OCI-M1 (cell line): ENCODE measurements at regions not wholly inside any gene's neighbourhood (a gene's known extent, or its start where the extent isn't known, plus 50 kb on each side); places are given as distances from the start of the nearest gene placed in this dataset.

ENCODE experiments used
- DNase-seq: peaks from one replicate; lab custom pipeline; 2025; lab: John Stamatoyannopoulos, UW

DNA sequence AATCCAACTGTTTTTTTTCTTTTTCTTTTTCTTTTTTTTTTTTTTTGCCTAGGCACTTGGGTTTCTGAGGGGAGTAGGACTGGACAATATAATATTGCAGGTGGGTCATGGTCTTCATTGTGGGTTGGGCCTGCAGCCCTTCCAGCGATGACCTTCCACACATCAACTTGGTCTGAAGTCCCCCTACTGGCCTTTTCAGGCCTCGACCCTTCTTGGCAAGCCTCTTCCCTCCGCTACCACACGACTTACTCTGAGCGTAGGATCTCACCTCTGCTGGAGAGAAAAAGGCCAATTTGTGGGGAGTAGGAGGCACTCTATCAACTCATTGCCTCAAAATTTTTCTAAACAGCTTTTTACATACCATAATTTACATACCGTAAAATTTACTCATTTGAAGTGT is 51.1 kb upstream of the GRIK3 start:
- DNase-seq: no peak

DNA sequence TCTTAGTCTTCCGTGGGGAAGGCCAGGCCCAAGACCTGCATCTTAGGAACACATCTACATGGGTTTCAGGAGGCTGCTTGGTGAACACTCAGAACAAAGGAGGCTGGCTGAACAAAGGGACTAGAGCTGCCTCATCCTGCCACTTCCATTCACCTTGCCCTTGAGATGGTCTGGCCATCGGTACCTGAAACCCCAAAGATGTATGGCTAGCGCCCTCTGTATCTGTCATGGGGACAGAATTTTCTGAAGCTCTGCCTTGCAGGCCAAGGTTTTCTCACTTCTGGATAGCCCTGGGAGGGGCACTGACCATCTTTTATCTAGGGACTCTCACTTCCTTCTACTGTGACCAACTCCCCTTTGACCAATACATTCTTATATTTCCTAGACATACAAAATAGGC is 55.4 kb upstream of the GRIK3 start:
- no peak for DNase-seq

DNA sequence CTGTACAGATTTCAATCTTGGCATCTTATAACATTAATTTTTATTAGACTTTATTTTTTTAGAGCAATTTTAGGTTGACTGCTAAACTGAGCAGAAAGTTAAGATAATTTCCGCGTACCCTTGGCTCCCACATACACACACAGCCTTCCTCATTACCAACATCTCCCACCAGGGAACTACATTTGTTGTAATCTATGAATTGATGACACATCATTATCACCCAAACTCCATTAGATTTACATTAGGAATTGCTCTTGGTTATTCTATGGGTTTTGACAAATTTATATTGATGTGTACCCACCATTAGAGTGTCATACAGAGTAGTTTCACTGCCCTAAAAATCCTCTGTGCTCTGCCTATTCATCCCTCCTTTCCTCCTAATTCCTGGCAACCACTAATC is 56.4 kb upstream of the GRIK3 start:
- no peak for DNase-seq

DNA sequence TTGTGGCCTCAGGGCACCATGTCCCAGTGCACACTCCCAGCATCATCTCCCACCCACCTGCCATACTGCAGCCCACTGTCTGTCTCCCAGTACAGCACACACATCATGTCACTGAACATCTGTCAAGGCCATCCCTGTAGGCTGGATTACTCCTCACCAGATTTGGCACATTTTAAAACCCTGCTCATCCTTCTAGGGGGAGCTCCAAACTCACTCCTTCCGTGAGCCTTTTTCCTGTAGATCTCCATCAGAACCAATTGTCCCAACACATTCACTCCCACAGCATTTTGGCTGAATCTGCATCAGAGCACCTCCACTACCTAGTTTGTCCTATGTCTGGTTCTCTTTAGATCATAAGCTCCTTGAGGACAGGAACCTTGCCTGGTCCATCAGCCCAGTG is 58.6 kb upstream of the GRIK3 start:
- DNase-seq: no peak

DNA sequence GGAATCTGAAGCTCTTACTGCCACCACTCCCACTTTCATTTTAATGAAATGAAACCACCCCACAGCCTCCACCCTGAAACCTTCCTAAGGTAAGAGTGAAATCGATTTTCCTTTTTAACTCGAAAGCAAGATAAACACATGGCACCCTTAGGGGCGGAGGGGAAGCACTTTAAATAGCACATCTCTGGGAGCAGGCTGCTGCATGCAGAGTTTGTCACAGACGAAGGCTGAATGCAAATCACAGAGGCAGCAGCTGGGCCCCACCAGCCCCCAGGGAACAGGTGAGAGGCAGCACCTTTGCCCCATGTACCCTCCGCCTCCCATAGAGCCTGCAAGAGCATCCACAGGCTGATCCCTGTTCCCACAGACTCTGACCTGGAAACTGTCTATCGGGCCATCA is 60.0 kb upstream of the GRIK3 start:
- no peak for DNase-seq

DNA sequence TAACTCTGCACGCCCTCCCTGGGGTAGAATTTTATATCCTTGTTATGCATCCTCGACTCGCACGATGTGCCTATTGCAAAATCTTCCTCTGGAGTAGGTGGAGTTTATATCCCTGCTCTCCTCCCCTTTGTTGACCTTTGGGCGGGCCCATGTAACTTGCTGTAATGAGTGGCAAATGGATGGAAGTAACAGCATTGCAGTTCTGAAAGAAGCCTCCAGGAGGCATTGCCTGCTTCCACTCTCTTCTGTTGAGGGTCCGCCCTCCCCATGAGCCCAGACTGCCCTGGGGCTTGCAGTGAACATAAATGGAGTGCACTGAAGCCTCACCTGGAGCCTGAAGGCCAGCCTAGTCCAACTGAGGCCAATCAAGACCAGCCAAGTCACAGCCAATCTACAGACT is 62.2 kb upstream of the GRIK3 start:
- DNase-seq: peak; percentile 15

DNA sequence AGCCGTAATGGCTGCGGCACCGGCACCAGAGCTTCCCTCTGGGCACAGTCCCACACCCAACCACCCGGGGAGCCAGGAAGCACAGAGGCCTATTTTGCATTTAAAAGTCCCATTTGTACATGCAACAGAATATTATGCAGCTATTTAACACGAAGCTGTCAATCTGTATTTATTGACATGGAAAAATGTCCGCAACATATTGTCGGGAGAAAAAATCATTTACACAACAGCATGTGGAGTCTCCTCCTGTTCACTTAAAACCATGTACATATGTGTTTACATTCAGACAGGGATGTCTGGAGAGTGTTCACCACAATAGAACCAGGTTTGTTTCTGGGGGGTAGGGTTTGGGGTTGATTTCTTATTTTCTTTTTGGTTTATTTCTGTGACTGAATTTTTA is 63.4 kb upstream of the GRIK3 start:
- no peak for DNase-seq

DNA sequence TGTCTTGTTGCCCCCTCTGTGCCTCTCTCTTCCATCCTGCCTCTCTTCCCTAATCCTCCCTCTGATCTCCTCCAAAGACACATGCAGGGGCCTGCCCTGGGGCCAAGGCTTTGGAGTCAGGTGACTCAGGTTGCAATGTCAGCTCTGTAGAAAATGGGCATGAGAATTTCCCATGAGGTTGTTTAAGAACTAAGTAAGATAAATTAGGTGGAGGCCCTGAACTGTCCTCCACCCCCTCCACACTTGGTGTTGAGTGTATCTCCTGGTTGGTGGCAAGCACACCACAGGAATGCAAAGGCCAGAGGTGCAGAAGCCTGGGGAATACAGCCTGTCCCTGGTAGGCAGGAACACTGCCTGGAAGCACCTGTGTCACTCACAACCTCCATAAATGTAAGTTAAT is 63.9 kb upstream of the GRIK3 start:
- DNase-seq: no peak

DNA sequence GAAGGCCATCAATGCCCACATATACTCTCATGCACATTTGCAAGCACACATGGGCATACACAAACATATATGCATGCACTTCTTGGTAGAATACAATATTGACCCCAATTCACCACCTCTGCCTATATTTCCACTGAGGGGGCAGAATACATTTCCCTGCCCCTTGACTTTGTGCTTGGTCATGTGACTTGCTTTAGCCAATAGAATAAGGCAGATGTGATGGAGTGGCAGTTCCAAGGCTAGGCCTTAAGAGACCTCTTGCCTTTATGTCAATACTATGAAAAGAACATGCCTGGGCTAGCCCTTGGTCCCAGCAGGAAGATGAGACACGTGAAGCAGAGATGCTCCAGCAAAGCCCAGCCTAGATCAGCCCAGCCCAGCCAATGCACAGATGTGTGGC is 66.0 kb upstream of the GRIK3 start:
- no peak for DNase-seq

DNA sequence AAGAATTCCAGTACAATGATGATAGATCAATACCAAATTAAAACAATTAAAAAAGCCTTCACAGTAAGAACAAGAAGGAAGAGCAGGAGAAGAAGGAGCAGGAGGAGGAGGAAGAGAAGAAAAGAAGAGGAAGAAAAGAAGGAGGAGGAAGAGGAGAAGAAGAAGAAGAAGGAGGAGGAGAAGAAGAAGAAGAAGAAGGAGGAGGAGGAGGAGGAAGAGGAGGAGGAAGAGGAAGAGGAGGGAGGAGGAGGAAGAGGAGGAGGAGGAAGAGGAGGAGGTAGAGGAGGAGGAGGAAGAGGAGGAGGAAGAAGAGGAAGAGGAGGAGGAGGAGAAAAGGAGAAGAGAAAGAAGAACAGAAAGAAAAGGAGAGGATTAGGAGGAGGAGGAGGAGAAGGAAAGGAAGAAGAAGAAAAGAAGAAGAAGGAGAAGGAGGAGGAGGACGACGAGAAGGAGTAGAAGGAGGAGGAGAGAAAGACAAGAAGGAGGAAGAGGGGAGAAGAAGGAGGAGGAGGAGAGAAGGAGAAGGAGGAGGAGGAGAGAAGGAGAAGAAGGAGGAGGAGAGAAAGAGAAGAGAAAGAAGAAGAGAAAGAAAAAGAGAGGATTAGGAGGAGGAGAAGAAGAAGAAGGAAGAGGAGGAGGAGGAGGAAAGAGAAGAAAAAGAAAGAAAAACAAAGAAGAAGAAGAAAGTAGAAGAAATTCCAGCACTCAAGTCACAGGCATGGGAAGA is 68.5 kb upstream of the GRIK3 start:
- DNase-seq: no peak

DNA sequence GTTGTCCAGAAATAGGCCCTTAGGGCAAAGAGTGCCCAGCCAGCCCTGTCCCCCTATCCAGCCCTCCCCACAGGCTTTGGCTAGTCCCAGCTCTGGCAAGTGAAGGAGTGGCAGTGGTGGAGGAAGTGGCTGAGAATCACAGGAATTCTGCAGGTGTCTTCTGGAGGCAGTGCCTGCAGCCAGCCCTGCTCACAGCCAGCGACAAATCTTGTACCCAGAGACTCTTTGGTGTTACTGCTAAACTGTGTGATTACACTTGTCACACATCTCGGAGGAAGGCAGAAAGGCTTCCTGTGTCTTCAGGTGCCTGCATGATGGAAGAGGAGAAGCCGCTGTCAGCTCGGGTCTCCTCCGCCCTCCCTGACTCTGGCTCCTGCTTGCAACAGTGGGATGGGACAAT is 71.6 kb upstream of the GRIK3 start:
- no peak for DNase-seq

DNA sequence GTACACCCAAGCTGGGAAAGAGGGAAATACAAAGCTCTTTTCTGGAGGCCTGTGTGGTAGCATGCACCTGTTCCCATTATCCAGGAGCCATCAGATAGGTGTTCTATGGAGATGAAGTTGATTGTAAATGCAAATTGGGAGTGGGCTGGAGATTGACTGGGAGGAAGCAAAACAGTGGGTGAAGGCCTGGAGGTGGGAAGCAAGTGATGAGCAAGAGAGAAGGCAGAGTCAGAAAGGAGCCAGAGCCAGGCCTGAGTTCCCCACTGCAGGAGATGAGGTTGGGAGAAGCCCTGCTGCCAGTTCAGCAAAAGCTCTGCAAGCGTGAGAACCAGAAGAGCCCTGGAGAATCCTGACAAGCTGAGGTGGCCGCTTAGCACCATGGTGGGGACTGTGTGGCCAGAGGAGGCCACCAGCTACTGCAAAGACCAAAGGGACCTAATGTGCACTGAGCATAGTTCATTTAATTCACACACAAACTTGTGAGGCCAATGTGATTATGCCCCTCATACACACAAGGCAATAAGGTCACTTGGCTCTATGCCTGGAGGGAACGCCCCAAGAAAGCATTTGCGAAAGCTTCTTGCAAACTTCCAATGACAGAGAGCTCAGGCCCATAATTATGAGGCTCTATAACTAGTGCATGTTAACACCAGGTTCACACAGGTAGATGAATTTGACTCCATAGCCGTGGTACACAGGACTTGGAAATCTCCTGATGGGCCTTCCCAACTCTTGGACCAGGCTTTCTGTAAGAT is 73.0 kb upstream of the GRIK3 start:
- no peak for DNase-seq

DNA sequence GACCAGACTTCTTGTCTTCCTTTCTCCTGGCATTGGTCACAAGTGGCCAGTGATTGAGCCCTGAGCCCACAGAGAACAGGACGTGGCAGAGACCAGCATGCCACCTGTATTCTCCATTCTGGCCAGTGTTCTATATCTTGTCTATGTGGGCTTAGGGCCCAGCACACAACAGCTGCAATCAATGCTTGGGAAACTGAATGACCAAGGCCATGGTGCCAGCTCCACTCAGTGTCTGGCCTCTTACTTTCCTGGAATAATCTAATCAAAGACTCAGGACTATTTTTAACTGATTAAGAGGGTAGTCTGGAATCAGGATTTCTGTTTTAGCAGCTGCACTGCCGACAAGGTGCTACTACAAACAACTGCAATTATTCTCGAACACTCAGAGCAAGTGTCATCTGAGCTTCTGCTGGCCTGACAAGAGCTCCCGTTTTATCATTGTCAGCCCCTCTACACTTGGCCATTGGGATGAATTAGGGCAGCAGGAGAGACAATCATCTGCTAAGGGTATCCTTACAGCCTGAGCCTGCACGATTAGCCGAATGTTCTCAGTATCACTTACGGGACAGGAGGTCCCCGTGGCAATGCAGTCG is 74.4 kb upstream of the GRIK3 start:
- no peak for DNase-seq

DNA sequence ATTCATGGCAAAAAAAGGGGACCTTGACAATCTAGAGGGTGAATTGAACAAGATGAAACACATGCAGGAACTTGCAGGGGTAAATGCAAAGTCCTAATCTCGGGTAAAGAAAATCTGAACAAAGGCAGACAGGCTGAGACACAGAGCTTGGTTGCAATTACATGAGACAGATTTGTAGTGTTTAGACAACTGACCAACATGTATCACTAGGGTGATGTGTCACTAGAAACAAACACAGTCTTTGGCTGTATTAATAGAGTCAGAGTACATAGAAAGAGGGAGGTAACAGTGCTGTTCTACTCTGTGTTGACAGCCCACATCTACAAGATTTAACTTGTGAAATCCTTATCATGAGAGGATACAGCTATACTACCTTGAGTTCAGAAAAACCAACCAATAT is 78.1 kb upstream of the GRIK3 start:
- DNase-seq: no peak

DNA sequence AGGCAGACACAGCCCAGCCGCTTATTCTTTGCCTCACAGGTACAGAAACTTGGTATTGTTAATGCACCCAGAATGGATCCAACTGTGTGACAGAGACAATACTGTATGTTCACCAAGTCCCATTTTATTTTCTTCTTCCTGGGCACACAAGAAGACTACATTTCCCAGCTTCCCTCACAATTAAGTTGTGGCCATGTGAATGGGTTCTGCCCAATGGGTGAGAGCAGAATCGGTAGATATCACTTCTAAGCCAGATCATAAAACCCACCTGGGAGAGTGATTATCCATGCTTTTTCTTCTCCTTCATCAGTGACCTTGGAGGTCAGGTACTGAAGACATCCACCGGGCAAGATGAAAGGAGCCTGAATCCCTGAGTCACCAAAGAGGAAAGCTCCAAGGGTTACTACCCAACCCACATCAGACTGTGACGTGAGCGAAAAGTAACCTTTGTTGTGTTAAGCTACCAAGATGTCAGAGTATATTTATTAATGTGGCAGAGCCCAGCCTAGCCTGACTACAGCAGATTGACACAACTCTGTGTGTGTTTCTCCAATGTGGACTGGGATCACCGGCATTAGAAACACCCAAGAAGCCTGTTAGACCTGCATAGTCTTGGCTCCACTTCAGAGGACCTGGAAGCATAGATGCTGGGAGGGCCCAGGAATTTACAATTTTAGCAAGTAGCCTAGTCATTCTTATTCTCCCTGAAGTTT is 79.1 kb upstream of the GRIK3 start:
- no peak for DNase-seq

DNA sequence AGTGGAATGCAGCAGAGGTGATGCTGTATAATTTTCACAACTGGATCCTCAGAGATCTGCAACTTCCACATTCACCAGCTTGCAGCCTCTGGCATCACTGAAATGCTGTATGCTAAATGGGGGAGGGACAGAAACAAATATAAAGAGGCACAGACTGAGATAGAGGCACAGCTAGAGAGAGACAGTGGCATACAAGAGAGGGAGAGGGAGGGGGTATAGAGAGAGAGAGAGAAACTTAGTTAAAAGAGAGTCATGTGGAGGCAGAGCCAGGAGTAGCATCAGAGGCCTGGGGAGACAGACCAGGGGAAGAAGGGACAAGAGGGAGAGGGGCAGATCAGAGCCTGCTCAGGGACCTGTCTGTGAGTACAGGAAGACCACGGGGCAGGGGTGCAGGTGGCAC is 84.5 kb upstream of the GRIK3 start:
- DNase-seq: no peak

DNA sequence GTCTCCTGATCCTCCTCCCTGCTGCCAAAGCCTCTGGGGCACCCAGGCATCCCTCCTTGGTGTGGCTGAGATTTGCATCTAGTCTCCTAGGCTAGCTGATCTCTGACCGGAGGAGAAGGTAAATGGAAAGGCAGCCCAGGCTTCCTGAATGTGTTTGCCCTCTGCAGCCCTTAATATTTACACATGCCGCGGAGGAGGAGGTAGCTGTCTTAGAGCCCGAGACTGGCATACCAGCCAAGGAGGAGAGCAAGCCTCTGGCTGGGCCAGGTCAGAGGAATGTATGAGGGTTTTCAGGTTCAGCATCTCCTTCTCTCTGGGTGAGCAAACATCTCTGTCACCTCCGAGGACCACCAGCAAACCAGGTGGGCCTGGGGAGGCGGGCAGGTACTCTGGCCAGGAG is 86.0 kb upstream of the GRIK3 start:
- no peak for DNase-seq

DNA sequence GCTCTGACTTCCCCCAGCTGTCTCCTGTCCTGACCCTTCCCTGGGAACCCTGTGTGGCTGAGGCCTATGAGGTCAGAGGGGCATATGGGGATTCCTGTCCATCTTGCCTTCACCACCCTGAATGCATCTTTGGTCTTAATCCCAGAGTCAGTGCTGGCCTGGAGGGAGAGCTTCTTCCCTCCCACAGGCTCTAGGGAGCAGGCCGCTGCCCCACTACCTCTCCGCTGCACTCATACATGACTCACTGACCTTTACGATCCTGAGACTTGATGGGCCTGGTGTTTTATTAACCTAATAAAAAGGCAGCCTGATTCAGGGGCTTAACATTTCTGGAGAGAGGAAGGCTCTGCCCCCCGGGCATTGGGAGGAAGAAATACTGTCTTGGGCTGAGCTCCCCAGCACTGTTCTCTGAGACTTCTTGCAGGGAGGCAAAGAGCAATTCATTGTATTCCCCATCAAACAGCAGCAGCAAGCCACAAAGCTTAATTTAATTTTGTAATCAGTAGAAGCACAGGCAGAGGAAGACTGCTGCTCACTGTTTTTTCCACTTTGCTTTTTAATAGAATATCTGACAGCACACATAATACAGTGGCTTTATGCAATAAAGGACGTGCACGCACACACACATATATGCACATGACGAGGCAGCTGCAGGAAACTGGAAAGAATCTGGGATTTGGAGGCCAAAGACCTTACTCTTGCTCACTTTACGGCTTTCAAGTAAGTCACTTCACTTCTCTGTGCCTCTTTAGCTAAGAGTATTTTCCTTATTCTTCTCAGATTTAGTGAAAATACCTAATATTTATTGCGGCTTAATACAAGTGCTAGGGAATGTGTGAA is 89.2 kb upstream of the GRIK3 start:
- DNase-seq: no peak

DNA sequence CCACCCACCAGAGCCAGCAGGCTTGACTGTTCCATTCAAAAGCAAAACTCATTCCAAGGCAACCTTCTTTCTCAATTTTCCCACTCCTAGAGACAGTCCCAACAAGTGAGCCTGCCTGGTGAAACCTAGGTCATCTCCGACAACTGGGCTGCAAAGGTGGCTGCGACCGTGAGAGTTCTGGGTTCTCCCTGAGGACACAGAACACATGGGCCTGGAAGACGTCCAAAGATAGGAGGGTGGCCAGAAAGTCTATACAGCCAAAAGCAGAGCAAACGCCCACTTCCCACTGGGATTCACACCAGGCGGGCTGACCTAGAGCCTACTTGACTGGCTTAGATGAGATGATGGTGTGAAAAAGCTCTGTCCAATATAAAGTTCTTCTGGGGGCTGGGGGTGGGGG is 90.2 kb upstream of the GRIK3 start:
- no peak for DNase-seq

DNA sequence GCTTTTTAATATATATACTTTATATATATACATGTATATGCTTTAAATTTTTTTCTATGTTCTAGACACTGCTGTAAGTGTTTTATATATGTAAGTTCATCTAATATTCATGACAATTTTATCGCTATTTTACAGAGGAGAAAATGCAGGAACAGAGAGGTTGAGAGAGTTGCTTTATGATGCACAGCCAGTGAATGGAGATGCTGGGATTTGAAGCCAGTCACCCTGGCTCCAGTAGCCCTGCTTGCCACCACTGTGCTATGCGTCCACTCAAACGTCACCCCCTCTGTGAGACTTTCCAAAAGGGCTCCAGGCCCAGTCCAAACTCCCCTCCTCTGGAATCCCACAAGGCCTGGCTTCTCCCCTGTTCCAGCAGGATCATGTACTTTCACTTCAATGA is 91.0 kb upstream of the GRIK3 start:
- no peak for DNase-seq

DNA sequence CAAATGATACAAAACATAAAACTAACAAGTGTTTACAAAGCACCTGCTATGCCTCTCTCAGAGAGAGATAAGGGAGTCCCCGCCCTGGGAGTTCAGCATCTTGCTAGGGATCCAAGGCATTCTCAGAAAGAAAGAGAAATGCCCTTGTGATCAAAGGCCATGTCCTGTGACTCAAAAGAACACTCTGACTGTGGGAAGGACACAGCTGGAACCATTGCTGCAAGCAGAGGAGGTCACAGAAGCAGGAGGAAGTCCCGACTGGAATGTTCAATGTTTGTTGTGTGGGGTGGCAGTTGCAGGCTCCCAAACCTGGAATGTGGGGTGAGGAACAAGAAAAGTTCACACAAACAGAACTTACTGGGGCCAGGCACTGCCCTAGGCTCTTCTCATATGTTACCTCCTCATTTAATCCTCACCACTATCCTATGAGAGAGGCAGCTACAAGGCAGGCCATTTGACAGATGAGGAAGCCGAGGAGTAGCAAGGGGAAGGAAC is 93.0 kb upstream of the GRIK3 start:
- DNase-seq: no peak

DNA sequence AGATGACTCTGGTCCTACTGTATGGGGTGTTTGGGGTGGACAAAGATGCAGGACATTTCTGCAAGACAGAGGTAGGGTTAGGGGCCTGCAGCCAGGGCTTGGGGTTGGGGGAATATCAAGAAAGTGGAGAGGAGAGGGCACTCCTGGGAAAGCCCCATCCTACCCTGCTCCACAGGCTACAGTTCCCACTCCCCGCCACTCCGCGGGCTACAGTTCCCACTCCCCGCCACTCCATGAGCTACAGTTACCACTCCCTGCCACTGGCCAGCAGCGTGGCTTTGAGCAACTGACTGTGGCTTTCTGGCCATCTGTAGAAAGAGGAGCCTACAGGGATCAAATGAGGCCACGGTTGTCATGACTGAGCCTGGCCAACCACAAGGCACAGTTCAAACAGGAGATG is 93.8 kb upstream of the GRIK3 start:
- DNase-seq: no peak
